ENCODE measurements at regions not wholly inside any gene's neighbourhood (a gene's known extent, or its start where the extent isn't known, plus 50 kb on each side); places are given as distances from the start of the nearest gene placed in this dataset.

GRCh38 chr9:12613071-12613470 is 80.1 kb upstream of the TYRP1 start:
- H3K4me2 ChIP-seq = no peak overlapping the region
- H3K4me3 ChIP-seq = no peak overlapping the region
- no peak for DNase-seq (ENCODE audit: low spot score)
- no peaks in the 10 kb centered on the region for H4K20me1 ChIP-seq (ENCODE audit: insufficient read depth, poor library complexity, severe bottlenecking)
- no peaks in the 10 kb centered on the region for H3K36me3 ChIP-seq (replicated peaks; ENCODE audit: insufficient read depth, low read depth)
- no peaks in the 10 kb centered on the region for H3K27me3 ChIP-seq
- no peaks in the 10 kb centered on the region for H3K9me3 ChIP-seq (ENCODE audit: low read depth)
- H3K27ac ChIP-seq = no peak overlapping the region
- 56% methylated on average over 1 of the region's 1 CpG for WGBS (ENCODE audit: low lambda C conversion rate, missing lambda C conversion rate)
- no peaks in the 10 kb centered on the region for H3K9me2 ChIP-seq (replicated peaks; ENCODE audit: insufficient read depth)
- H2AFZ ChIP-seq = no peak overlapping the region
- H3K79me2 ChIP-seq = no peaks in the 10 kb centered on the region
- TF ChIP-seq EZH2phosphoT487 (IDR thresholded peaks at IDR 0.05; ENCODE audit: low read depth, severe bottlenecking, unreplicated experiment) (no peak), CTCF (IDR thresholded peaks at IDR 0.05; ENCODE audit: poor library complexity) (no peak), EZH2 (IDR thresholded peaks at IDR 0.05; ENCODE audit: borderline replicate concordance) (no peak)
- peaks cover 7% of the 10 kb centered on the region for H3K4me1 ChIP-seq (ENCODE audit: insufficient read depth)

- WGBS (ENCODE audit: low lambda C conversion rate, missing lambda C conversion rate) = 65% methylated on average over 3 of the region's 3 CpGs
- Histone ChIP-seq H3K27me3 (no peaks in the 10 kb centered on the region), H3K4me2 (no peak overlapping the region), H3K4me3 (no peak overlapping the region), H3K4me1 (ENCODE audit: insufficient read depth) (peaks cover 7% of the 10 kb centered on the region), H3K9me2 (replicated peaks; ENCODE audit: insufficient read depth) (no peaks in the 10 kb centered on the region), H3K9me3 (ENCODE audit: low read depth) (no peaks in the 10 kb centered on the region), H3K27ac (no peak overlapping the region), H4K20me1 (ENCODE audit: insufficient read depth, poor library complexity, severe bottlenecking) (no peaks in the 10 kb centered on the region), H2AFZ (no peak overlapping the region), H3K36me3 (replicated peaks; ENCODE audit: insufficient read depth, low read depth) (no peaks in the 10 kb centered on the region), H3K79me2 (no peaks in the 10 kb centered on the region)
- TF ChIP-seq EZH2phosphoT487 (IDR thresholded peaks at IDR 0.05; ENCODE audit: low read depth, severe bottlenecking, unreplicated experiment) = no peak
- TF ChIP-seq EZH2 (IDR thresholded peaks at IDR 0.05; ENCODE audit: borderline replicate concordance) = no peak
- no peak for TF ChIP-seq CTCF (IDR thresholded peaks at IDR 0.05; ENCODE audit: poor library complexity)
- DNase-seq (ENCODE audit: low spot score) = peak; percentile 34
These were observed 78.7 kb upstream of the TYRP1 start for GRCh38 chr9:12614488-12614887.

GRCh38 chr9:12618956-12619355 is 74.2 kb upstream of the TYRP1 start:
- H3K27me3 ChIP-seq = no peaks in the 10 kb centered on the region
- H3K9me3 ChIP-seq (ENCODE audit: low read depth) = no peaks in the 10 kb centered on the region
- no peaks in the 10 kb centered on the region for H4K20me1 ChIP-seq (ENCODE audit: insufficient read depth, poor library complexity, severe bottlenecking)
- peaks cover 7% of the 10 kb centered on the region for H3K4me1 ChIP-seq (ENCODE audit: insufficient read depth)
- H3K36me3 ChIP-seq (replicated peaks; ENCODE audit: insufficient read depth, low read depth) = no peaks in the 10 kb centered on the region
- no peaks in the 10 kb centered on the region for H3K79me2 ChIP-seq
- H3K4me3 ChIP-seq = no peak overlapping the region
- H3K9me2 ChIP-seq (replicated peaks; ENCODE audit: insufficient read depth) = no peaks in the 10 kb centered on the region
- TF ChIP-seq CTCF (IDR thresholded peaks at IDR 0.05; ENCODE audit: poor library complexity) (no peak), EZH2 (IDR thresholded peaks at IDR 0.05; ENCODE audit: borderline replicate concordance) (no peak), EZH2phosphoT487 (IDR thresholded peaks at IDR 0.05; ENCODE audit: low read depth, severe bottlenecking, unreplicated experiment) (no peak)
- 58% methylated on average over 2 of the region's 2 CpGs for WGBS (ENCODE audit: low lambda C conversion rate, missing lambda C conversion rate)
- H3K27ac ChIP-seq = no peak overlapping the region
- H3K4me2 ChIP-seq = no peak overlapping the region
- no peak for DNase-seq (ENCODE audit: low spot score)
- H2AFZ ChIP-seq = no peak overlapping the region

- no peaks in the 10 kb centered on the region for H4K20me1 ChIP-seq (ENCODE audit: insufficient read depth, poor library complexity, severe bottlenecking)
- no peak for TF ChIP-seq EZH2phosphoT487 (IDR thresholded peaks at IDR 0.05; ENCODE audit: low read depth, severe bottlenecking, unreplicated experiment)
- no peak for TF ChIP-seq CTCF (IDR thresholded peaks at IDR 0.05; ENCODE audit: poor library complexity)
- TF ChIP-seq EZH2 (IDR thresholded peaks at IDR 0.05; ENCODE audit: borderline replicate concordance) = no peak
- H3K36me3 ChIP-seq (replicated peaks; ENCODE audit: insufficient read depth, low read depth) = no peaks in the 10 kb centered on the region
- H3K4me3 ChIP-seq = no peak overlapping the region
- 91% methylated on average over 1 of the region's 1 CpG for WGBS (ENCODE audit: low lambda C conversion rate, missing lambda C conversion rate)
- H3K27ac ChIP-seq = no peak overlapping the region
- no peak for DNase-seq (ENCODE audit: low spot score)
- no peak overlapping the region for H3K4me2 ChIP-seq
- no peaks in the 10 kb centered on the region for H3K79me2 ChIP-seq
- H3K27me3 ChIP-seq = no peaks in the 10 kb centered on the region
- H2AFZ ChIP-seq = no peak overlapping the region
- H3K9me2 ChIP-seq (replicated peaks; ENCODE audit: insufficient read depth) = no peaks in the 10 kb centered on the region
- H3K4me1 ChIP-seq (ENCODE audit: insufficient read depth) = no peaks in the 10 kb centered on the region
- H3K9me3 ChIP-seq (ENCODE audit: low read depth) = no peaks in the 10 kb centered on the region
These were observed 67.3 kb upstream of the TYRP1 start for GRCh38 chr9:12625844-12626243.

Data from hepatocyte (in vitro differentiated cells).